AG08395 (cell line): ENCODE measurements at regions not wholly inside any gene's neighbourhood (a gene's known extent, or its start where the extent isn't known, plus 50 kb on each side); places are given as distances from the start of the nearest gene placed in this dataset.
"Not testable (repeated sequence)": the region's sequence is repeated elsewhere in the genome, so short reads cannot be mapped to it uniquely, and the experiment has no call there.

Experiments
- DNase-seq: peaks from one replicate; pipeline ENCODE4 v3.0.0; 2012; ENCODE audit warnings: mixed read lengths, low spot score

- not testable (repeated sequence) for DNase-seq
Observed at GRCh38 chr12:131214936-131215335, 261.2 kb downstream of the ADGRD1 start.

- not testable (repeated sequence) for DNase-seq
Observed at GRCh38 chr12:131216587-131216986, 262.9 kb downstream of the ADGRD1 start.

DNA sequence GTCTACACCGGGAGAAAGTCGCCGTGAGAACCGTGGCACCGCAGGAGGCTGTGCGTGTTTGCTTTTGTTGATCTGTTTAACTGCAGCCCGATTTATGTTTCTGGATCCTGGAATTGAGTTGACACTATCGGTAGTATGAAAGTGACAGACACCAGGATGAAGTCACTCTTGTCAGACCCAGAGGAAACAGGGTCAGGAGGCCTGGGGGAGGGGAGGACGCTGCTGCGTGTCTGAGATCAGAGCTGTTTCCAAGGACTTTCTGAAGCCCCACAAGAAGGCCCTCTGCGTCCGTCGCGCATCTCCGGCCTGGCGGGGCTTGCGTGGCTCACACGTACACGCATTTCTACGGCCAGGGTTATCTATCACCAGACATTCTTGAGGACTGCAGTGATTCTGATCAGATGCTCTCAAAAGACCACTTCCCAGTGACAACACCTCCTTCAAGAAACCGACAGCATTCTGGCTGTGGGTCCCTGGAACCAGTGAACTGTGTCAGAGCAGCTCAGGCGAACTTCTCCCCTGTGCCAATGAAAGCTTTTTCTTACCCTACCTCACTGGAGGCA is 263.4 kb downstream of the ADGRD1 start:
- DNase-seq, result no peak

DNA sequence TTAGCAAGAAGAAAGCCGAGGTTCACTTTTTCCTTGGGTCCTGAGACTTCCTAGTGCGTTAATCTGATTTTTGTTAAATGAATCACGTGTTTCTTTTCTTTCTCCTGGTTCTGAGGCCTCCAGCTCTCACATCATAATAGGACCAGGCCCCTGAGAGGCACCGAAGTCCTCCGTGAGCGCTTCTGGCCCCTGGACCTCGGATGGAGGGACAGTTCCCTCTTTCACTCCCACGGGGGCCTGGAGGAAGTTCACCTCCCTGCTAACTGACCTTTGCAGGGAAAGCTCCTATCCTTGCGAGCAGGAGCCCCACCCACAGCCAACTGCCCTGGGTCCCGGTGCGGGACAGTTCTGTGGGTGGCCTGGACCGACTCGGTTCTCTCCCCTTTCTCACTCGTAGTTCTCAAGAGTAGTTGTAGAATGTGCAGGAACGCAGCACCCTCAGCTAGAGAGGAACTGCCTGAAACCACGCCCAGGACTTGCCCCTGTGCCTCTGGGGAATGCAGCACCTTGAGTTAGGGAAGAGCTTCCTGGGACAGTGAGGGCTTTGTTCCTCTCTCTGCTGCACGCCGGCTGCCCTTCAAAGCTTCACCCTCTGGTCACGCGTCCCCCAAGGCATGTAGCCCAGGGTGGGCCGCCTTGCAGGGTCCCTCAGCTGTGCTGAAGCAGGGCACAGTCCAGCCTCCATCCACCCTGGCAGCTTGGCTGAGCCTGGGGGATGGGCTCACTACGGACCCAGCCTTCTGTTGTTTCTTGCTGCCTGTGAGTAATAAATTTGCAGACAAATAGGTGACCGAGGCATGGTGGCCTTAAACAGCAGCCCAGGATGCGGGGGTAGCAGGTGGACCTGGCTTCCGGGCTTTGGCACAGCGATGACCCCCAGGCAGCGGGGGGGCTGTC is 264.6 kb downstream of the ADGRD1 start:
- DNase-seq, result no peak

GRCh38 chr12:131218923-131219669 is 265.4 kb downstream of the ADGRD1 start:
- DNase-seq, result no peak

DNA sequence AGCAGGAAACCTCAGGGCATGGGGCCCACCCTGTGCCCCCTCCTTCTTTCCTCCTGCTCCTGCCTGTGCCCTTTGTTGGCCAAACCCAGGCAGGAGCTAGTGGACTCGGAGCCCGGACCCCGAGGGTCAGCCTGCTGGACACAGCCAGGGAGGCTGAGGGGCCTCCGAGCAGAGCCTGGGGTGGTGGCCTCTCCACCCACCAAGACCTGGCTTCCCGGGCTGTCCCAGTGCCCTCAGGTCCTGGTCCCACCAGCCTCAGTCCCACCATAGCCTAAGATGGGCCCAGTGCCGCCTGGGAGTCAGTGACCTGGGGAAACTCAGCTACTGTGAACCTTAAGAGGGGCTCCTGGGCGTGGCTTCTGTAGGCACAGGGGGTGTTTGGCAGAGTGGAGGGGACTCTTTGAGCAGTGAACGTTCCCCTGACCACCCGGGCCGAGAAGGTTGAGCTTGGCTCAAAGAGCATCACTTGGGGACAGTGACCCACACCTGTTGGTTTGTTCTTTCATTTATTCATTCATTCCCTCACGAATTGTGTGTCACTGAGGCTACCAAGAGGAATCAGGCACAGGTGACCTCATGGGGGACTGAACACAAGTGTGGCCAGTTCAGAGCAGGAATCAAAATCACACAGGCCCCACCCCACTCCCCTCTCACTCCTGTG is 266.1 kb downstream of the ADGRD1 start:
- DNase-seq, result no peak

DNA sequence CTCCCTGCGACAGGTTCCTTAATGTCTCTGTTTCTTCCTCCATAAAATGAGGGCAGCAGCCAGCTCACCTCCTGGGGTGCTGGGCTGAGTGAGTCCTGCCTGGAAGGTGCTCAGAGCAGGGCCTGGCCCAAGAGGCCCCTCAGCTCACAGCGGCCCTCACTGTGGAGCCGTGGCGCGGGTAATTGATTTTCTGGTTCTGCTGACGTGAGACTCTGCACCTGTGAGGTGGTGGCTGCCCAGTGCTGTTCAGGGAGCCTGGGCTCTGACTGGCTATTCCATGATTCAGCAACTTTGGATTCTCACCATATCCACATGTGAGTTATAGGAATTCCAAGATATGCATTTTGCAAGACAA is 266.6 kb downstream of the ADGRD1 start:
- no peak for DNase-seq

DNA sequence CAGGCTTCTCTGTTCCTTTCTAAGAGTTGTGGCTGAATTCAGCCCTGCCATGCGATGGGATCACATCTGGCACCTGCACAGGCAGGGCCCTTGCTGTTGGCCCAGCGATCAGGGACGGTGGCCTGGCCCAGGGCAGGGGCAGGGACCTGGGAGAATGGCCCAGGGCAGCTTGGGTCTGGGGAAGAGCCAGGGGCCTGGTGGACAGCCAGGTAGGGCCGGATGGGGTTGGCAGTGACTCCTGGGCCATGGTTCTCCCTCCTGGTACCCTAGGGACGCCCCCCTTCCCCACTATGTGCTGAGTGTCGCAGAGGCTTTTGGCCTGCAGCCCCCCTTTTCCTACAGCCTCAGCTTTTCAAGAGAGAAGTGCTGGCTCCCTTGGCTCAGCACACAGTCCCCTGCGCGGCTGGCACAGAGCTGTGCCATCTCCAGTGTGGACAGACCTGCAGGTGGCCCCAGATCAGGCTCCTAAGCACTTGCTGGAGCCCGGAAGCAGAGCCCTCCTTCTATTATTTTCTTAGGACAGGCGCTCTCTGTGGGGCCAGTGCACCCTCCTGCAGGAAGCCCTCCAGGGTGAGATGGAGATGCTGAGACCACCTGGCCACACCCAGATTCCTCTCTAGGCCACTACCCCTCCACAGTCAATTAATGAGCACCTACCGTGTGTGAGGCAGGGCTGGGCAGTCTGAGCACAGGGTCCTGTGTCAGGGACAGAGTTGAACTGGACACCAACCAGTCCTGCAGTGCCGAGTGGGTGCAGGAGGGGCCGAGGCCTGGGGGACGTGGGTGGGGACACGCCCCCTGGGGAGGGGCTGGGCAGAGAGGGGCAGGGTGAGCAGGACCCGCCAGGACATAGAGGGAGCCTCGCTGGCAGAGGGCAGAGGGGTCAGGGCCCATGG is 267.6 kb downstream of the ADGRD1 start:
- no peak for DNase-seq

DNA sequence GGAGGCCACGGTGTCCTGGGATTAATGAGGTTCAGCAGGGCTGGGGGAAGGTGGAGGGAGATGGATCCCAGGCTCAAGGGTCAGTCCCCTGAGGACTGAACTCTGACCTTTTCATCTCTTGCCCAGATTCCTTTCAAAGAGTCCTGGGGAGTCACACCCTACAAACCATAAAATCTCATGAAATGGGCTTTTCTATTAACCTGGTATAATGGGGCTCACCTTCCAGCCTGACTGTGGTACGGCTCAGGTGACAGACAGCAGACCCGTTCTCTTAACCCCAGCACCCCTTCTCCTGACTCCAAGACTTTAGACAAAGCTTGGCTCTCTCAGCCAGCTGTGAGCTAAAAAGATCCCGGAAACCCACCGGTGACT is 268.2 kb downstream of the ADGRD1 start:
- DNase-seq, result no peak

- DNase-seq, result no peak
Observed at GRCh38 chr12:131222329-131223139, 268.8 kb downstream of the ADGRD1 start.

DNA sequence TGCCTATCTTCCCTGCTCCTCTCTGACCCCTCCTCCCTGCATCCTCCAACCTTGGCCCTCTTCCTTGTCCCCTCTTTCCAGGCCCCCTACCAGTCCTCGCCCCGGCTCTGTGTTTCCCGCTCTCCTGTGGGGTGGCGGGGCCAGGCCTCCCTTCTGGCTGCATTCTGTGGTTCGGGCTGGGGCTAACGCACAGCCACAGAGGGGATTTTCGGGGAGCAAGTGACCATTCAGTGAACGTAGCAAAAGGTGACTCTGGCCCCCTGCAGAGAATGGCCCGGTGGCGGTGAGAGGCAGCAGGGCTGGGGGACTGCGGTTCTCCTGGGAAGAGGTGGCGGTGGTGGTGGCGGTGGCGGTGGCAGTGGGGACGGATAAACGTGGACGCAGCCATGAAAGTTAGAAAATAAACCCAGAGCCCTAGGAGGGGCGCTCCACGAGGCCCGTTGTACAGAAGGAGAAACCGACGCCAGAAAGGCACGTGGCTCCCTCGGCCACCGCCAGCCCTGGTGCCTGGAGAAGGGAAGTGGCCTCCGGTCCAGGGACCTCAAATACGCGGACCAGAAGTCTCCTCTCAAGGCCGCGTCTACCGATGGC is 269.6 kb downstream of the ADGRD1 start:
- DNase-seq, result no peak

DNA sequence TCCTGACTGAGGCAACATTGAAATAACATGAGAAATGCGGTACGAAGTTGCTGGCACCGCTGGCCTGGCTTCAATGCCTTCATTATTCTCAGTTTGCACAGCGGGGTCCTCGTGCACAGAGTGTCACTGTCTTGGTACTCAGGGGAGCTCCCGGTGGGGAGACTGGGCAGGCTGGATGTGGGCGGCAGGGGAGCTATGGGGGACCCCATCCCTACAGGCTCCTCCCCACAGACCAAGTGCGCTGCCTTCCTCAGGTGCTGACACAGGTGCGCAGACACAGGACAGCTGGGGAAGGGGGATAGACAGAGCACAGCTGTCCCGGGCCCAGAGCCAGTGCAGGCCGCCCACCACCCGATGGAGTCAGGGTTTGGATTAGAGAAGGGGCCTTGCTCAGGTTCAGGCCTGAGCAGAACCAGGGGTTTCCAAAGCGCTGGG is 270.1 kb downstream of the ADGRD1 start:
- DNase-seq, result no peak

GRCh38 chr12:131224226-131225065 is 270.7 kb downstream of the ADGRD1 start:
- DNase-seq, result not testable (repeated sequence)

GRCh38 chr12:131225066-131225380 is 271.3 kb downstream of the ADGRD1 start:
- DNase-seq, result not testable (repeated sequence)

DNA sequence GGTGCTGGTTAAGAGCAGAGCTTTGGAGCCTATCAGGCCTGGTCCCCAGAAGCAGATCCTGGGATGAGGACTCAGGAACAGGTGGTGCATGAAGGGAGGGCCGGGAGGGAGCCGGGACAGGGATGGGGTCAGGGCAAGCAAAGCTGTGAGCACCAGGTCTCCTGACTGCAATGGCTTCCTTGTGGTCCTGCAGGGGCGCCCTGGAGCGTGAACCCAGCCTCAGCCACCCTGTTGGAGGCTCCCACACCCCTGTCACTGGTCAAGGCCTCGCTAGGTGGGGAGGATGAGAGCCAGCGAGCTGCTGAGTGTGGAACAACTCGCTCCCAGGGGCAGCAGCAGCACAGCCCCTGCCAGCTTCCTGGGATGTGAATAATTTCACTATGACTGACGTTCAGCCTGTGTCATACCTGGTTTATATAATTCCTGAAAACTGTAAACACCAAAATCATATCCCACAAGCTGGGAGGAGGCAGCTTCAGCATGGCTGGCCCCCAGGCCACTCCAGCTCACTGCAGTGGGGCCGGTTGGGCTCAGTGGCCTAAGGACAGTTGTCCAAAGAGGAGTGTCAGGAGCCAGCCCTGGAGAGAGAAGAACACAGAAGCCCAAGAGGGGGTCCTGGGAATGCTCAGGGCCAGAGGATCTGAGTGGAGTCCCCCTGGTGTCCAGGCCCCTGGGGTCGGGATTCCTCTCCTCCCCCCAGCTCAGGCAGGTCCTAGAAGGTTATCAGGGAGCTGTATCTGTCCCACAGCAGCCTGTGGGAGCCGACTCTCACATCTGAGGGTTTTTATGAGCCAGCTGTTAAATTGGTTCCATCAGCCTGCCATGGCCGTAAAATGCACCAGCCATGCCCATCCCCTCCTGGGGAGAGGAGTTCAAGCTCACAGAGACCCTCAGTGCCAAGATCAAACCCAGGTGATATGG is 272.9 kb downstream of the ADGRD1 start:
- no peak for DNase-seq

- DNase-seq, result not testable (repeated sequence)
Observed at GRCh38 chr12:131227641-131228040, 273.9 kb downstream of the ADGRD1 start.

DNA sequence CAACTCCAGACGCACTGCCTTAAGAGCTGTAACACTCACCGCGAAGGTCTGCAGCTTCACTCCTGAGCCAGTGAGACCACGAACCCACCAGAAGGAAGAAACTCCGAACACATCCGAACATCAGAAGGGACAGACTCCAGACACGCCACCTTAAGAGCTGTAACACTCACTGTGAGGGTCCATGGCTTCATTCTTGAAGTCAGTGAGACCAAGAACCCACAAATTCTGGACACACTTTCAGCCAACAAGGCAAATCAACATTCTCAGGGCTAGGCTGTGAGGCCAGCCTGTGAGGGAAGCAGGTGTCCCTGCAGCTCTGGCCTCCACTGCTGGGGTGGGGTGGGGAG is 275.3 kb downstream of the ADGRD1 start:
- not testable (repeated sequence) for DNase-seq
